ENCODE measurements at regions not wholly inside any gene's neighbourhood (a gene's known extent, or its start where the extent isn't known, plus 50 kb on each side); places are given as distances from the start of the nearest gene placed in this dataset.

DNA sequence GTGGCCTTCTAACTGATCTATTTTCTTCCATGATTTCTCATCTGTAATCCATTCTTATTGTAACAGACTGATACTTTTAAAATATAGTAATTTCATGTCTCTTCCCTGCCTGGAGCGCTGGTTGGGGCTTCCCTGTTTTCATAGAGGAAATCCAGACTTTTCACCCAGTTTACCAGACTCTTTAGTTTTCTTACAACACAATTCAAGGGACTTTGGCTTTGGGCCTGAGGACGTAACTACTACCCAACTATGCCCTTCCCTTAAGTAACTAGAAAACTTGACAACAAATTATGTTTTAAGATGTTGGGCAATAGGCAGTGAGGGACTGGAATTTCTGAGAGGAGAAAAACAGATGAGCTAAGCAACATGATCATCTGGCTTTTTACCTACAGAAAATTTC lies 289.6 kb downstream of the FGF10 start:
- no peaks in the 10 kb centered on the region for H3K9me2 ChIP-seq (ENCODE audit: insufficient read depth)
- no peaks in the 10 kb centered on the region for H3K79me2 ChIP-seq (ENCODE audit: insufficient read depth, low read length)
- BruUV-seq (replicated peaks) = no TSS peak
- no peak overlapping the region for H2AFZ ChIP-seq (ENCODE audit: low read depth, low read length, poor library complexity, severe bottlenecking)
- intact Hi-C loops (cut with micrococcal nuclease) = no loop called here
- DNase-seq (ENCODE audit: low read depth, low spot score) (no peak), ATAC-seq (no peak)
- POLR2A ChIA-PET = no interaction called here
- H3K9ac ChIP-seq (ENCODE audit: low read length) = no peak overlapping the region
- H3K27ac ChIP-seq (ENCODE audit: low read depth, low read length) = no peak overlapping the region
- TF ChIP-seq YY1 (IDR thresholded peaks at IDR 0.05; ENCODE audit: extremely low read depth, insufficient replicate concordance, low read depth, low read length) (no peak), ELF1 (IDR thresholded peaks at IDR 0.05; ENCODE audit: borderline replicate concordance, low read depth) (no peak), TCF7L2 (IDR thresholded peaks at IDR 0.05; ENCODE audit: borderline replicate concordance, extremely low read depth, insufficient read depth, insufficient read length) (no peak), ZFX (IDR thresholded peaks at IDR 0.05) (no peak), SIN3A (IDR thresholded peaks at IDR 0.05; ENCODE audit: low read depth) (no peak), EZH2 (IDR thresholded peaks at IDR 0.05) (no peak), FOSL1 (IDR thresholded peaks at IDR 0.05; ENCODE audit: low read depth) (no peak), EZH2phosphoT487 (IDR thresholded peaks at IDR 0.05; ENCODE audit: borderline replicate concordance) (no peak), SRF (IDR thresholded peaks at IDR 0.05; ENCODE audit: low read depth) (no peak), JUND (IDR thresholded peaks at IDR 0.05) (no peak), SP1 (IDR thresholded peaks at IDR 0.05; ENCODE audit: low read depth) (no peak), EGR1 (IDR thresholded peaks at IDR 0.05; ENCODE audit: low read depth) (no peak), CEBPB (IDR thresholded peaks at IDR 0.05; ENCODE audit: low read depth) (no peak), ZNF274 (IDR thresholded peaks at IDR 0.05; ENCODE audit: low read depth, low read length) (no peak), CBX3 (IDR thresholded peaks at IDR 0.05; ENCODE audit: low read depth) (no peak), POLR2A (IDR thresholded peaks at IDR 0.05; ENCODE audit: borderline replicate concordance, extremely low read depth, insufficient read depth, insufficient read length) (no peak)
- TF ChIP-seq, protein P1, sequence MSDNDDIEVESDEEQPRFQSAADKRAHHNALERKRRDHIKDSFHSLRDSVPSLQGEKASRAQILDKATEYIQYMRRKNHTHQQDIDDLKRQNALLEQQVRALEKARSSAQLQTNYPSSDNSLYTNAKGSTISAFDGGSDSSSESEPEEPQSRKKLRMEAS (IDR thresholded peaks at IDR 0.05) = no peak
- TF ChIP-seq, protein P2, sequence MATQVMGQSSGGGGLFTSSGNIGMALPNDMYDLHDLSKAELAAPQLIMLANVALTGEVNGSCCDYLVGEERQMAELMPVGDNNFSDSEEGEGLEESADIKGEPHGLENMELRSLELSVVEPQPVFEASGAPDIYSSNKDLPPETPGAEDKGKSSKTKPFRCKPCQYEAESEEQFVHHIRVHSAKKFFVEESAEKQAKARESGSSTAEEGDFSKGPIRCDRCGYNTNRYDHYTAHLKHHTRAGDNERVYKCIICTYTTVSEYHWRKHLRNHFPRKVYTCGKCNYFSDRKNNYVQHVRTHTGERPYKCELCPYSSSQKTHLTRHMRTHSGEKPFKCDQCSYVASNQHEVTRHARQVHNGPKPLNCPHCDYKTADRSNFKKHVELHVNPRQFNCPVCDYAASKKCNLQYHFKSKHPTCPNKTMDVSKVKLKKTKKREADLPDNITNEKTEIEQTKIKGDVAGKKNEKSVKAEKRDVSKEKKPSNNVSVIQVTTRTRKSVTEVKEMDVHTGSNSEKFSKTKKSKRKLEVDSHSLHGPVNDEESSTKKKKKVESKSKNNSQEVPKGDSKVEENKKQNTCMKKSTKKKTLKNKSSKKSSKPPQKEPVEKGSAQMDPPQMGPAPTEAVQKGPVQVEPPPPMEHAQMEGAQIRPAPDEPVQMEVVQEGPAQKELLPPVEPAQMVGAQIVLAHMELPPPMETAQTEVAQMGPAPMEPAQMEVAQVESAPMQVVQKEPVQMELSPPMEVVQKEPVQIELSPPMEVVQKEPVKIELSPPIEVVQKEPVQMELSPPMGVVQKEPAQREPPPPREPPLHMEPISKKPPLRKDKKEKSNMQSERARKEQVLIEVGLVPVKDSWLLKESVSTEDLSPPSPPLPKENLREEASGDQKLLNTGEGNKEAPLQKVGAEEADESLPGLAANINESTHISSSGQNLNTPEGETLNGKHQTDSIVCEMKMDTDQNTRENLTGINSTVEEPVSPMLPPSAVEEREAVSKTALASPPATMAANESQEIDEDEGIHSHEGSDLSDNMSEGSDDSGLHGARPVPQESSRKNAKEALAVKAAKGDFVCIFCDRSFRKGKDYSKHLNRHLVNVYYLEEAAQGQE (IDR thresholded peaks at IDR 0.05; ENCODE audit: low read depth) = no peak
- TF ChIP-seq, protein P3, sequence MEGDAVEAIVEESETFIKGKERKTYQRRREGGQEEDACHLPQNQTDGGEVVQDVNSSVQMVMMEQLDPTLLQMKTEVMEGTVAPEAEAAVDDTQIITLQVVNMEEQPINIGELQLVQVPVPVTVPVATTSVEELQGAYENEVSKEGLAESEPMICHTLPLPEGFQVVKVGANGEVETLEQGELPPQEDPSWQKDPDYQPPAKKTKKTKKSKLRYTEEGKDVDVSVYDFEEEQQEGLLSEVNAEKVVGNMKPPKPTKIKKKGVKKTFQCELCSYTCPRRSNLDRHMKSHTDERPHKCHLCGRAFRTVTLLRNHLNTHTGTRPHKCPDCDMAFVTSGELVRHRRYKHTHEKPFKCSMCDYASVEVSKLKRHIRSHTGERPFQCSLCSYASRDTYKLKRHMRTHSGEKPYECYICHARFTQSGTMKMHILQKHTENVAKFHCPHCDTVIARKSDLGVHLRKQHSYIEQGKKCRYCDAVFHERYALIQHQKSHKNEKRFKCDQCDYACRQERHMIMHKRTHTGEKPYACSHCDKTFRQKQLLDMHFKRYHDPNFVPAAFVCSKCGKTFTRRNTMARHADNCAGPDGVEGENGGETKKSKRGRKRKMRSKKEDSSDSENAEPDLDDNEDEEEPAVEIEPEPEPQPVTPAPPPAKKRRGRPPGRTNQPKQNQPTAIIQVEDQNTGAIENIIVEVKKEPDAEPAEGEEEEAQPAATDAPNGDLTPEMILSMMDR (IDR thresholded peaks at IDR 0.05 in 2 of 3, conservative IDR thresholded peaks at IDR 0.05 in 1 of 3; ENCODE audit: borderline replicate concordance in 1 of 3, insufficient read depth in 1 of 3, low read depth in 2 of 3, low read length in 2 of 3) = no peak
- TF ChIP-seq, protein P4, sequence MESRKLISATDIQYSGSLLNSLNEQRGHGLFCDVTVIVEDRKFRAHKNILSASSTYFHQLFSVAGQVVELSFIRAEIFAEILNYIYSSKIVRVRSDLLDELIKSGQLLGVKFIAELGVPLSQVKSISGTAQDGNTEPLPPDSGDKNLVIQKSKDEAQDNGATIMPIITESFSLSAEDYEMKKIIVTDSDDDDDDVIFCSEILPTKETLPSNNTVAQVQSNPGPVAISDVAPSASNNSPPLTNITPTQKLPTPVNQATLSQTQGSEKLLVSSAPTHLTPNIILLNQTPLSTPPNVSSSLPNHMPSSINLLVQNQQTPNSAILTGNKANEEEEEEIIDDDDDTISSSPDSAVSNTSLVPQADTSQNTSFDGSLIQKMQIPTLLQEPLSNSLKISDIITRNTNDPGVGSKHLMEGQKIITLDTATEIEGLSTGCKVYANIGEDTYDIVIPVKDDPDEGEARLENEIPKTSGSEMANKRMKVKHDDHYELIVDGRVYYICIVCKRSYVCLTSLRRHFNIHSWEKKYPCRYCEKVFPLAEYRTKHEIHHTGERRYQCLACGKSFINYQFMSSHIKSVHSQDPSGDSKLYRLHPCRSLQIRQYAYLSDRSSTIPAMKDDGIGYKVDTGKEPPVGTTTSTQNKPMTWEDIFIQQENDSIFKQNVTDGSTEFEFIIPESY (IDR thresholded peaks at IDR 0.05; ENCODE audit: extremely low read depth, insufficient replicate concordance, low read length) = no peak
- H4K20me1 ChIP-seq (ENCODE audit: insufficient read depth) = no peaks in the 10 kb centered on the region
- H3K4me3 ChIP-seq (replicated peaks in 1 of 2; ENCODE audit: low read depth in 1 of 2, low read length in 2 of 2) = no peak overlapping the region
- CTCF ChIA-PET = no interaction called here
- H3K27me3 ChIP-seq (ENCODE audit: insufficient read depth, low read length) = no peaks in the 10 kb centered on the region
- H3K36me3 ChIP-seq (ENCODE audit: control insufficient read depth in 1 of 2, insufficient read depth in 2 of 2, low read length in 2 of 2) = no peaks in the 10 kb centered on the region
- RAD21 ChIA-PET (ENCODE audit: low non-redundant PET in 1 of 2, low total read pairs in 2 of 2, uncharacterized antibody in 2 of 2, unreplicated experiment in 2 of 2) = no interaction called here
- no peak overlapping the region for H3K4me2 ChIP-seq (ENCODE audit: low read length)
- H3K9me3 ChIP-seq (ENCODE audit: control insufficient read depth in 1 of 2, insufficient read depth in 1 of 2, low read depth in 1 of 2, low read length in 2 of 2) = no peaks in the 10 kb centered on the region
- no peaks in the 10 kb centered on the region for H3K4me1 ChIP-seq (ENCODE audit: control insufficient read depth in 1 of 2, insufficient read depth in 2 of 2, low read length in 2 of 2)
